ENCODE measurements at regions not wholly inside any gene's neighbourhood (a gene's known extent, or its start where the extent isn't known, plus 50 kb on each side); places are given as distances from the start of the nearest gene placed in this dataset.

- no peak overlapping the region for H3K27ac ChIP-seq (ENCODE audit: low read length)
- 100% methylated on average over 1 of the region's 8 CpGs for WGBS (ENCODE audit: insufficient coverage)
- no peaks in the 10 kb centered on the region for H3K27me3 ChIP-seq (replicated peaks in 1 of 2; ENCODE audit: control insufficient read depth in 2 of 2, extremely low read depth in 1 of 2, insufficient read depth in 2 of 2, low read length in 1 of 2)
- no peak overlapping the region for H3K27ac Mint-ChIP-seq
- H3K36me3 ChIP-seq (ENCODE audit: control insufficient read depth in 2 of 2, extremely low read depth in 1 of 2, insufficient read depth in 1 of 2, low read length in 1 of 2) = no peaks in the 10 kb centered on the region
- H3K4me1 Mint-ChIP-seq = no peaks in the 10 kb centered on the region
- H3K9me3 ChIP-seq = no peaks in the 10 kb centered on the region
- ATAC-seq (replicated peaks in 1 of 4) = no peak
- H3K4me3 Mint-ChIP-seq = no peak overlapping the region
- no peaks in the 10 kb centered on the region for H3K9me3 Mint-ChIP-seq
- no peak overlapping the region for H3K4me3 ChIP-seq (ENCODE audit: control insufficient read depth in 1 of 2, extremely low read depth in 1 of 2, low read length in 1 of 2)
- no peak for DNase-seq
- CTCF ChIA-PET = interaction anchor here (0.6 to 0.9 kb wide), 2 partner anchors 8 to 1084 kb away, joined by 3 to 4 read pairs; no protein-coding TSS in a partner anchor
- no peaks in the 10 kb centered on the region for H3K4me1 ChIP-seq (ENCODE audit: control insufficient read depth in 1 of 2, extremely low read depth in 1 of 2, insufficient read depth in 2 of 2, low read length in 2 of 2)
- peaks cover 3 to 4% of the 10 kb centered on the region in 2 donors for H3K27me3 Mint-ChIP-seq
- POLR2A ChIA-PET = no interaction called here
- no peaks in the 10 kb centered on the region for H3K36me3 Mint-ChIP-seq
These were observed 202.7 kb upstream of the SNX7 start for GRCh38 chr1:98458511-98459485.

GRCh38 chr1:98457248-98457647, 204.3 kb upstream of the SNX7 start:
- no peaks in the 10 kb centered on the region for H3K9me3 ChIP-seq
- H3K4me3 ChIP-seq (ENCODE audit: control insufficient read depth in 1 of 2, extremely low read depth in 1 of 2, low read length in 1 of 2) = no peak overlapping the region
- Mint-ChIP-seq H3K4me3 (no peak overlapping the region), H3K27me3 (peaks cover 3 to 4% of the 10 kb centered on the region in 2 donors), H3K36me3 (no peaks in the 10 kb centered on the region), H3K9me3 (no peaks in the 10 kb centered on the region), H3K27ac (no peak overlapping the region), H3K4me1 (no peaks in the 10 kb centered on the region)
- H3K36me3 ChIP-seq (ENCODE audit: control insufficient read depth in 2 of 2, extremely low read depth in 1 of 2, insufficient read depth in 1 of 2, low read length in 1 of 2) = no peaks in the 10 kb centered on the region
- POLR2A ChIA-PET = no interaction called here
- CTCF ChIA-PET = no interaction called here
- DNase-seq (no peak), ATAC-seq (replicated peaks in 1 of 4) (no peak)
- no peak overlapping the region for H3K27ac ChIP-seq (ENCODE audit: low read length)
- no peaks in the 10 kb centered on the region for H3K4me1 ChIP-seq (ENCODE audit: control insufficient read depth in 1 of 2, extremely low read depth in 1 of 2, insufficient read depth in 2 of 2, low read length in 2 of 2)
- H3K27me3 ChIP-seq (replicated peaks in 1 of 2; ENCODE audit: control insufficient read depth in 2 of 2, extremely low read depth in 1 of 2, insufficient read depth in 2 of 2, low read length in 1 of 2) = no peaks in the 10 kb centered on the region
- WGBS (ENCODE audit: insufficient coverage) = no CpG with 5 or more reads among the region's 4 CpGs

DNA sequence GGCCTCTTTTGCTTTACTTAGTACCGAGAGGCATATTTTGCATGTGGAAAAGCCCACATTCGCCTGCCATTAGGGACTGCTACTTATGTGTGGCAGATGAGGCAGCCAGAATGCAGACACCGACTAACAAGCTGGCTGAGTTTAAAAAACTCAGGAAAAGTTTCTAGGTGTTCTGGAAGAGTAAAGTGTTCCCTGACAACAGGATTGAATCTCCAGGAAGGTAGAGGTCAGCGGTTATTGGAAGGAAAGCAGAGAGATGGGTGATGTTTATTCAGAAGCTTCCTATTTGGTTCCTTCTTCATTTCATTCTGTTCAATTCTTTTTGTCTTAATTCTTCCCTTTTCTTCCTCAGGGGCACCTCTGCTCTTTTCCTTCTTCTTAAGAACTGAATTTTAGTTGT, 206.9 kb upstream of the SNX7 start:
- no peaks in the 10 kb centered on the region for H3K9me3 ChIP-seq
- ChIA-PET POLR2A (no interaction called here), CTCF (no interaction called here)
- Mint-ChIP-seq H3K36me3 (no peaks in the 10 kb centered on the region), H3K4me3 (no peak overlapping the region), H3K27ac (no peak overlapping the region), H3K27me3 (peaks cover 3 to 4% of the 10 kb centered on the region in 2 donors), H3K4me1 (no peaks in the 10 kb centered on the region), H3K9me3 (no peaks in the 10 kb centered on the region)
- no peaks in the 10 kb centered on the region for H3K4me1 ChIP-seq (ENCODE audit: control insufficient read depth in 1 of 2, extremely low read depth in 1 of 2, insufficient read depth in 2 of 2, low read length in 2 of 2)
- H3K27ac ChIP-seq (ENCODE audit: low read length) = no peak overlapping the region
- no peaks in the 10 kb centered on the region for H3K27me3 ChIP-seq (replicated peaks in 1 of 2; ENCODE audit: control insufficient read depth in 2 of 2, extremely low read depth in 1 of 2, insufficient read depth in 2 of 2, low read length in 1 of 2)
- WGBS (ENCODE audit: insufficient coverage) = 95% methylated on average over 3 of the region's 4 CpGs
- H3K36me3 ChIP-seq (ENCODE audit: control insufficient read depth in 2 of 2, extremely low read depth in 1 of 2, insufficient read depth in 1 of 2, low read length in 1 of 2) = no peaks in the 10 kb centered on the region
- no peak for ATAC-seq (replicated peaks in 1 of 4)
- no peak overlapping the region for H3K4me3 ChIP-seq (ENCODE audit: control insufficient read depth in 1 of 2, extremely low read depth in 1 of 2, low read length in 1 of 2)
- DNase-seq = no peak

- no peak overlapping the region for H3K27ac Mint-ChIP-seq
- DNase-seq (no peak), ATAC-seq (replicated peaks in 1 of 4) (no peak)
- H3K4me1 ChIP-seq (ENCODE audit: control insufficient read depth in 1 of 2, extremely low read depth in 1 of 2, insufficient read depth in 2 of 2, low read length in 2 of 2) = no peaks in the 10 kb centered on the region
- WGBS (ENCODE audit: insufficient coverage) = no CpG with 5 or more reads among the region's 1 CpG
- H3K9me3 ChIP-seq = no peaks in the 10 kb centered on the region
- no peaks in the 10 kb centered on the region for H3K4me1 Mint-ChIP-seq
- H3K9me3 Mint-ChIP-seq = no peaks in the 10 kb centered on the region
- no peaks in the 10 kb centered on the region for H3K36me3 ChIP-seq (ENCODE audit: control insufficient read depth in 2 of 2, extremely low read depth in 1 of 2, insufficient read depth in 1 of 2, low read length in 1 of 2)
- H3K27me3 Mint-ChIP-seq = peaks cover 4 to 5% of the 10 kb centered on the region in 2 donors
- H3K4me3 ChIP-seq (ENCODE audit: control insufficient read depth in 1 of 2, extremely low read depth in 1 of 2, low read length in 1 of 2) = no peak overlapping the region
- no peaks in the 10 kb centered on the region for H3K36me3 Mint-ChIP-seq
- no peaks in the 10 kb centered on the region for H3K27me3 ChIP-seq (replicated peaks in 1 of 2; ENCODE audit: control insufficient read depth in 2 of 2, extremely low read depth in 1 of 2, insufficient read depth in 2 of 2, low read length in 1 of 2)
- no peak overlapping the region for H3K27ac ChIP-seq (ENCODE audit: low read length)
- ChIA-PET POLR2A (no interaction called here), CTCF (no interaction called here)
- no peak overlapping the region for H3K4me3 Mint-ChIP-seq
These were observed 208.5 kb upstream of the SNX7 start for GRCh38 chr1:98453066-98453465.

DNA sequence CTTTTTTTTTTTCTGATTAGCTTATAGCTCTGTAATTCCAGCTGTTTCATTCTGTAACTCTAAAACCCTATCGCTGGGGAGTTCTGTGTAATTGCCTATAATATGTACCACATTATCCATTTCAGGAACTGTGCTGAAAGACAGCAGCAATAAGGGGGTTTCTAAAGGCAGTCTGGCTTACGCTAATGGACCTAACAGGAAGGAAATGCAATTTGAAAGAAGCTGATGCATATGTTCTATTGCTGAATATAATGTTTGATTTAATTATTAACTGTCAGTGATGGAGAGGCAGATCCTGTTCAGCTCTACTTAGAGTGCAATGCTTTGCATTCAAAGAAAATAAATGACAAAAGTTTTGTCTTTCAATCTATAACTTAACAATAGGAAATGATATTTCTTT, 209.4 kb upstream of the SNX7 start:
- H3K36me3 ChIP-seq (ENCODE audit: control insufficient read depth in 2 of 2, extremely low read depth in 1 of 2, insufficient read depth in 1 of 2, low read length in 1 of 2) = no peaks in the 10 kb centered on the region
- no peaks in the 10 kb centered on the region for H3K36me3 Mint-ChIP-seq
- H3K4me1 ChIP-seq (ENCODE audit: control insufficient read depth in 1 of 2, extremely low read depth in 1 of 2, insufficient read depth in 2 of 2, low read length in 2 of 2) = no peaks in the 10 kb centered on the region
- no peaks in the 10 kb centered on the region for H3K27me3 ChIP-seq (replicated peaks in 1 of 2; ENCODE audit: control insufficient read depth in 2 of 2, extremely low read depth in 1 of 2, insufficient read depth in 2 of 2, low read length in 1 of 2)
- ATAC-seq (replicated peaks in 1 of 4) (no peak), DNase-seq (no peak)
- H3K27me3 Mint-ChIP-seq = peaks cover 4 to 5% of the 10 kb centered on the region in 2 donors
- no peak overlapping the region for H3K27ac ChIP-seq (ENCODE audit: low read length)
- CTCF ChIA-PET = interaction anchor here in 1 of 2 donors (0.6 kb wide), 1 partner anchor 1871 kb away, joined by 3 read pairs; no protein-coding TSS in a partner anchor
- H3K4me1 Mint-ChIP-seq = no peaks in the 10 kb centered on the region
- H3K4me3 ChIP-seq (ENCODE audit: control insufficient read depth in 1 of 2, extremely low read depth in 1 of 2, low read length in 1 of 2) = no peak overlapping the region
- no CpG with 5 or more reads among the region's 2 CpGs for WGBS (ENCODE audit: insufficient coverage)
- H3K9me3 Mint-ChIP-seq = peaks cover 0 to 7% (median 0%) of the 10 kb centered on the region in 3 donors
- H3K4me3 Mint-ChIP-seq = no peak overlapping the region
- POLR2A ChIA-PET = interaction anchor here (0.5 to 0.7 kb wide), 2 partner anchors 12 to 132 kb away, joined by 3 to 4 read pairs; no protein-coding TSS in a partner anchor
- H3K27ac Mint-ChIP-seq = no peak overlapping the region
- no peaks in the 10 kb centered on the region for H3K9me3 ChIP-seq

DNA sequence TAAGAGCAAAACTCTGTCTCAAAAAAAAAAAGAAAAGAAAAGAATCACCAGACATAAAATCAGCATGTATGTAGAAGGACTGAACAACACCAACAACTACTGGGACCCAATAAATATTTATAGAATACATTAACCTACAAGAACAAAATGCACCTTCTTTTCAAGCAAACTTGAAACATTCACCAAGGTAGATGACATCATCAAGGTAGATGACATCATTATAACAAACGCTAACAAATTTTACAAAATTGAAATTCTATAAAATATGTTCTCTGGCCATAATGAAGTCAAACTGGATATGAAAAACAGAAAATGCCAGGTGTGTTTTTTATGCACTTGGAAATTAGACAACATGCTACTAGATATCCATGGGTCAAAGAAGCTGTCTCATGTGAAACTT, 220.2 kb upstream of the SNX7 start:
- no CpG with 5 or more reads among the region's 1 CpG for WGBS (ENCODE audit: insufficient coverage)

More for the DNA sequence above, 220.2 kb upstream of the SNX7 start:
- Mint-ChIP-seq H3K27ac (no peak overlapping the region), H3K9me3 (no peaks in the 10 kb centered on the region), H3K36me3 (no peaks in the 10 kb centered on the region), H3K4me3 (no peak overlapping the region), H3K27me3 (no peaks in the 10 kb centered on the region), H3K4me1 (no peaks in the 10 kb centered on the region)
- Histone ChIP-seq H3K27ac (ENCODE audit: low read length) (no peak overlapping the region), H3K4me3 (ENCODE audit: control insufficient read depth in 1 of 2, extremely low read depth in 1 of 2, low read length in 1 of 2) (no peak overlapping the region), H3K4me1 (ENCODE audit: control insufficient read depth in 1 of 2, extremely low read depth in 1 of 2, insufficient read depth in 2 of 2, low read length in 2 of 2) (no peaks in the 10 kb centered on the region), H3K27me3 (replicated peaks in 1 of 2; ENCODE audit: control insufficient read depth in 2 of 2, extremely low read depth in 1 of 2, insufficient read depth in 2 of 2, low read length in 1 of 2) (no peaks in the 10 kb centered on the region), H3K9me3 (no peaks in the 10 kb centered on the region), H3K36me3 (ENCODE audit: control insufficient read depth in 2 of 2, extremely low read depth in 1 of 2, insufficient read depth in 1 of 2, low read length in 1 of 2) (no peaks in the 10 kb centered on the region)
- no peak for ATAC-seq (replicated peaks in 1 of 4)
- POLR2A ChIA-PET = interaction anchor here in 1 of 2 donors (0.6 kb wide), 1 partner anchor 687 kb away, joined by 6 read pairs; no protein-coding TSS in a partner anchor
- no peak for DNase-seq
- CTCF ChIA-PET = interaction anchor here in 1 of 2 donors (0.7 kb wide), 1 partner anchor 405 kb away, joined by 4 read pairs; no protein-coding TSS in a partner anchor
